B cell (primary cell): ENCODE measurements at regions not wholly inside any gene's neighbourhood (a gene's known extent, or its start where the extent isn't known, plus 50 kb on each side); places are given as distances from the start of the nearest gene placed in this dataset.

Source experiments
- ATAC-seq: fragments of 200-7000 bp; cut with Tn5 transposase; one replicate; pipeline ENCODE4 v1.10.0; 2021; ENCODE audit warnings: low read depth, mild to moderate bottlenecking, moderate number of reproducible peaks, moderate library complexity
- CTCF ChIA-PET: fragments of 350-600 bp; sonication (Branson Sonifier 250); formaldehyde crosslinking; loops from one replicate; lab custom pipeline; 2021; ENCODE audit warnings: antibody characterized with exemption, inconsistent platforms; lab: Charles Lee
- POLR2A ChIA-PET: fragments of 350-600 bp; sonication (Branson Sonifier 250); formaldehyde crosslinking; loops from one replicate; lab custom pipeline; 2021; ENCODE audit warnings: antibody characterized with exemption; lab: Charles Lee
- DNase-seq: peaks from one replicate; pipeline ENCODE4 v3.0.0; 2013
- H2AFZ ChIP-seq: 2 replicates; pipeline ENCODE4 v1.6.1; 2012; ENCODE audit warnings: mild to moderate bottlenecking, low read depth, low read length; ENCODE audit not compliant: insufficient read depth, poor library complexity, severe bottlenecking
- H3K27ac ChIP-seq, 2 donors: 1 replicate in 1 of 2; 2 replicates in 1 of 2; pipeline ENCODE4 v1.5.1; 2012 to 2013; ENCODE audit warnings: low read length in 2 of 2, mild to moderate bottlenecking in 2 of 2, moderate library complexity in 1 of 2
- H3K27me3 ChIP-seq, 4 experiments: fragments of 200-600 bp in 1 of 4; sonication (generic) in 1 of 4; replicated peaks in 1 of 4; 1 replicate in 2 of 4; 2 replicates in 2 of 4; pipeline versions ENCODE4 v1.6.1 to v1.7.0; 2013 to 2016; ENCODE audit warnings: low read length in 3 of 4, mild to moderate bottlenecking in 2 of 4, mixed read lengths in 1 of 4, moderate library complexity in 1 of 4; ENCODE audit not compliant: insufficient read depth in 4 of 4, control insufficient read depth in 3 of 4; ENCODE audit errors: control extremely low read depth in 1 of 4
- H3K36me3 ChIP-seq, 2 experiments: replicated peaks in 1 of 2; 1 replicate in 1 of 2; 2 replicates in 1 of 2; pipeline versions ENCODE4 v1.6.1 to v1.7.1; 2013; ENCODE audit warnings: low read length in 1 of 2; ENCODE audit not compliant: insufficient read depth in 2 of 2, control insufficient read depth in 1 of 2; ENCODE audit errors: control extremely low read depth in 1 of 2, extremely low read depth in 1 of 2
- H3K4me1 ChIP-seq, 2 donors: fragments of 200-600 bp in 1 of 2; sonication (generic) in 1 of 2; 1 replicate in 1 of 2; 2 replicates in 1 of 2; pipeline versions ENCODE4 v1.5.1 to v1.6.1; 2013 to 2017; ENCODE audit warnings: low read length in 2 of 2; ENCODE audit not compliant: control insufficient read depth in 2 of 2, insufficient read depth in 2 of 2
- H3K4me2 ChIP-seq: replicated peaks from 2 replicates; pipeline ENCODE3; 2012; ENCODE audit warnings: mild to moderate bottlenecking, low read depth, low read length; ENCODE audit not compliant: poor library complexity, severe bottlenecking
- H3K4me3 ChIP-seq, 5 experiments: fragments of 200-600 bp in 1 of 5; sonication (generic) in 1 of 5; 1 replicate in 3 of 5; 2 replicates in 2 of 5; pipeline versions ENCODE4 v1.5.1 to v1.7.0; 2011 to 2016; ENCODE audit warnings: low read length in 4 of 5, mild to moderate bottlenecking in 4 of 5, low read depth in 2 of 5, control low read depth in 1 of 5, moderate library complexity in 1 of 5; ENCODE audit not compliant: insufficient read depth in 1 of 5; ENCODE audit errors: control extremely low read depth in 1 of 5, extremely low read depth in 1 of 5
- H3K79me2 ChIP-seq: fragments of 200-600 bp; sonication (generic); one replicate; pipeline ENCODE4 v1.6.0; 2016; ENCODE audit warnings: low read length; ENCODE audit not compliant: control insufficient read depth, insufficient read depth
- H3K9ac ChIP-seq: fragments of 200-600 bp; sonication (generic); 2 replicates; pipeline ENCODE4 v1.6.1; 2017; ENCODE audit warnings: mild to moderate bottlenecking, low read length, moderate library complexity
- H3K9me3 ChIP-seq, 3 donors: one replicate each; pipeline versions ENCODE4 v1.6.1 to v1.7.1; 2013; ENCODE audit warnings: low read length in 2 of 3; ENCODE audit not compliant: control insufficient read depth in 2 of 3, insufficient read depth in 1 of 3; ENCODE audit errors: control extremely low read depth in 1 of 3
- H4K20me1 ChIP-seq: 2 replicates; pipeline ENCODE4 v1.6.0; 2012; ENCODE audit warnings: mild to moderate bottlenecking, low read length; ENCODE audit not compliant: insufficient read depth, control insufficient read depth, poor library complexity, severe bottlenecking
- H3K27ac Mint-ChIP-seq: one replicate; pipeline ENCODE4 v1.8.0; 2021; ENCODE audit warnings: mixed read lengths
- H3K27me3 Mint-ChIP-seq: one replicate; pipeline ENCODE4 v1.8.0; 2021; ENCODE audit warnings: mixed read lengths
- H3K4me1 Mint-ChIP-seq: one replicate; pipeline ENCODE4 v1.8.0; 2021; ENCODE audit warnings: mixed read lengths
- H3K4me3 Mint-ChIP-seq: one replicate; pipeline ENCODE4 v1.8.0; 2021; ENCODE audit warnings: mixed read lengths
- H3K9me3 Mint-ChIP-seq: one replicate; pipeline ENCODE4 v1.8.0; 2022; ENCODE audit warnings: mixed read lengths; ENCODE audit not compliant: insufficient read depth
- EZH2 ChIP-seq: IDR thresholded peaks from 2 replicates; pipeline ENCODE4 v1.6.1; 2012; ENCODE audit warnings: borderline replicate concordance, low read depth, mild to moderate bottlenecking, moderate library complexity, low read length; ENCODE audit not compliant: insufficient read depth, poor library complexity, severe bottlenecking
- WGBS: methylation state at CpG from one replicate; pipeline ENCODE4 v1.1.5; 2013; ENCODE audit warnings: missing lambda C conversion rate; ENCODE audit not compliant: insufficient coverage; 5-methylcytosine and 5-hydroxymethylcytosine counted together
- intact Hi-C: fragments of 100-400 bp; cut with micrococcal nuclease; formaldehyde crosslinking; loops from one replicate; pipeline ENCODE4 v1.10.0; 2022
- TF ChIP-seq, protein P1 (sequence below): fragments of 200-600 bp; IDR thresholded peaks from one replicate; pipeline ENCODE4 v1.8.0; 2022; ENCODE audit warnings: antibody characterized with exemption, mild to moderate bottlenecking

- ATAC-seq: no peak
Observed at GRCh38 chr9:30970812-30971211, 1413.6 kb upstream of the ACO1 start.

DNA sequence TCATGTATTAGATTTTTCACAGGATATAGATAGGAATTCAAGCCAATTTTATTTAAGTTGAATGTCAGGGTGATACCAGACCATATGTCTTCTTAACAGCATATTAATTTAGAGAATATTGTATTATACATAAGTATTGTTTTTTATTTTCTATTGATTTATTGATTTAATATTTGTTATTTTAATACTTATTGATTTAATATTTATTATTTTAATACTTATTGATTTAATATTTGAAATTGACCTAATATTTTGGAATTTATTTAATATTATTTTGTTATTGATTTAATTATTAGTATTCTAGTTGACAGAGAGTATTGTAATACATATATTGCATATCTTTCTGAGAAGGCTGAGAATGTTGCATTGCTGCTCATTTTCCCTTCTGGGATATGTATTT, 1411.8 kb upstream of the ACO1 start:
- H3K79me2 ChIP-seq: no peaks in the 10 kb centered on the region
- no peak overlapping the region for H2AFZ ChIP-seq
- no peak for TF ChIP-seq EZH2
- TF ChIP-seq, protein P1, sequence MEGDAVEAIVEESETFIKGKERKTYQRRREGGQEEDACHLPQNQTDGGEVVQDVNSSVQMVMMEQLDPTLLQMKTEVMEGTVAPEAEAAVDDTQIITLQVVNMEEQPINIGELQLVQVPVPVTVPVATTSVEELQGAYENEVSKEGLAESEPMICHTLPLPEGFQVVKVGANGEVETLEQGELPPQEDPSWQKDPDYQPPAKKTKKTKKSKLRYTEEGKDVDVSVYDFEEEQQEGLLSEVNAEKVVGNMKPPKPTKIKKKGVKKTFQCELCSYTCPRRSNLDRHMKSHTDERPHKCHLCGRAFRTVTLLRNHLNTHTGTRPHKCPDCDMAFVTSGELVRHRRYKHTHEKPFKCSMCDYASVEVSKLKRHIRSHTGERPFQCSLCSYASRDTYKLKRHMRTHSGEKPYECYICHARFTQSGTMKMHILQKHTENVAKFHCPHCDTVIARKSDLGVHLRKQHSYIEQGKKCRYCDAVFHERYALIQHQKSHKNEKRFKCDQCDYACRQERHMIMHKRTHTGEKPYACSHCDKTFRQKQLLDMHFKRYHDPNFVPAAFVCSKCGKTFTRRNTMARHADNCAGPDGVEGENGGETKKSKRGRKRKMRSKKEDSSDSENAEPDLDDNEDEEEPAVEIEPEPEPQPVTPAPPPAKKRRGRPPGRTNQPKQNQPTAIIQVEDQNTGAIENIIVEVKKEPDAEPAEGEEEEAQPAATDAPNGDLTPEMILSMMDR: no peak
- H3K27me3 Mint-ChIP-seq: no peaks in the 10 kb centered on the region
- ATAC-seq (no peak), DNase-seq (no peak)
- H3K4me3 Mint-ChIP-seq: no peak overlapping the region
- no peak overlapping the region for H3K27ac Mint-ChIP-seq
- H3K4me1 Mint-ChIP-seq: no peaks in the 10 kb centered on the region
- POLR2A ChIA-PET: no interaction called here
- H4K20me1 ChIP-seq: no peaks in the 10 kb centered on the region
- no peaks in the 10 kb centered on the region for H3K4me1 ChIP-seq
- H3K9ac ChIP-seq: no peak overlapping the region
- no peak overlapping the region for H3K4me3 ChIP-seq
- no peaks in the 10 kb centered on the region for H3K9me3 ChIP-seq
- H3K27me3 ChIP-seq: no peaks in the 10 kb centered on the region
- intact Hi-C loops: no loop called here
- no peak overlapping the region for H3K4me2 ChIP-seq
- CTCF ChIA-PET: no interaction called here
- no peak overlapping the region for H3K27ac ChIP-seq
- H3K9me3 Mint-ChIP-seq: no peaks in the 10 kb centered on the region
- no peaks in the 10 kb centered on the region for H3K36me3 ChIP-seq

More at GRCh38 chr9:30970812-30971211, 1413.6 kb upstream of the ACO1 start:
- DNase-seq: no peak
- no peaks in the 10 kb centered on the region for H3K4me1 ChIP-seq
- H3K9ac ChIP-seq: no peak overlapping the region
- Mint-ChIP-seq H3K27ac (no peak overlapping the region), H3K9me3 (no peaks in the 10 kb centered on the region), H3K27me3 (no peaks in the 10 kb centered on the region), H3K4me1 (no peaks in the 10 kb centered on the region), H3K4me3 (no peak overlapping the region)
- H3K27me3 ChIP-seq: no peaks in the 10 kb centered on the region
- WGBS: no CpG with 5 or more reads among the region's 3 CpGs
- ChIA-PET POLR2A (no interaction called here), CTCF (no interaction called here)
- H3K36me3 ChIP-seq: no peaks in the 10 kb centered on the region
- intact Hi-C loops: no loop called here
- no peaks in the 10 kb centered on the region for H3K79me2 ChIP-seq
- H2AFZ ChIP-seq: no peak overlapping the region
- H4K20me1 ChIP-seq: no peaks in the 10 kb centered on the region
- no peak overlapping the region for H3K27ac ChIP-seq
- H3K4me3 ChIP-seq: no peak overlapping the region
- no peaks in the 10 kb centered on the region for H3K9me3 ChIP-seq
- TF ChIP-seq, protein P1: no peak
- no peak for TF ChIP-seq EZH2
- no peak overlapping the region for H3K4me2 ChIP-seq
